Bronchial epithelial cell (primary cell): ENCODE measurements at regions not wholly inside any gene's neighbourhood (a gene's known extent, or its start where the extent isn't known, plus 50 kb on each side); places are given as distances from the start of the nearest gene placed in this dataset.
A peak's percentile ranks its signal among the peaks of the same experiment; 100 is the strongest.

ENCODE experiments used
- DNase-seq: peaks from one replicate; pipeline ENCODE4 v3.0.0-alpha.2; 2010; ENCODE audit warnings: low read depth
- FAIRE-seq: peaks from 2 replicates; lab custom pipeline; 2011; peaks lifted over from hg19 to GRCh38; lab: Jason Lieb, UNC
- H3K27me3 ChIP-seq: 2 replicates; pipeline ENCODE4 v1.5.1; 2011; ENCODE audit warnings: low read length; ENCODE audit not compliant: control insufficient read depth, insufficient read depth
- H3K36me3 ChIP-seq: 2 replicates; pipeline ENCODE4 v1.5.1; 2011; ENCODE audit warnings: low read length; ENCODE audit not compliant: control insufficient read depth, insufficient read depth
- H3K4me3 ChIP-seq: 2 replicates; pipeline ENCODE4 v1.5.1; 2011; ENCODE audit warnings: mild to moderate bottlenecking, low read depth, low read length, control low read depth
- CTCF ChIP-seq: IDR thresholded peaks from 2 replicates; pipeline ENCODE4 v1.5.1; 2011; ENCODE audit warnings: mild to moderate bottlenecking, moderate library complexity, low read length, control low read depth, inconsistent platforms; ENCODE audit not compliant: insufficient read depth, severe bottlenecking

- DNase-seq, result no peak
- H3K27me3 ChIP-seq, result no peaks in the 10 kb centered on the region
- no peak overlapping the region for H3K4me3 ChIP-seq
- FAIRE-seq, result no peak
- no peaks in the 10 kb centered on the region for H3K36me3 ChIP-seq
- TF ChIP-seq CTCF, result no peak
These were observed 1848.5 kb upstream of the TENM3 start for GRCh38 chr4:180394730-180395129.

- TF ChIP-seq CTCF, result no peak
- FAIRE-seq (no peak), DNase-seq (no peak)
- Histone ChIP-seq H3K36me3 (no peaks in the 10 kb centered on the region), H3K27me3 (no peaks in the 10 kb centered on the region), H3K4me3 (no peak overlapping the region)
These were observed 1844.6 kb upstream of the TENM3 start for GRCh38 chr4:180398564-180398963.

- no peaks in the 10 kb centered on the region for H3K27me3 ChIP-seq
These were observed 1835.8 kb upstream of the TENM3 start for GRCh38 chr4:180407275-180407885.

GRCh38 chr4:180418819-180419531 lies 1824.2 kb upstream of the TENM3 start:
- no peak for DNase-seq
- TF ChIP-seq CTCF, result no peak
- FAIRE-seq, result no peak
- Histone ChIP-seq H3K4me3 (no peak overlapping the region), H3K36me3 (no peaks in the 10 kb centered on the region), H3K27me3 (no peaks in the 10 kb centered on the region)

More at GRCh38 chr4:180407275-180407885, 1835.8 kb upstream of the TENM3 start:
- TF ChIP-seq CTCF, result no peak
- DNase-seq (peak; percentile 61), FAIRE-seq (no peak)
- Histone ChIP-seq H3K4me3 (no peak overlapping the region), H3K36me3 (no peaks in the 10 kb centered on the region)

GRCh38 chr4:180422989-180423711 lies 1820.1 kb upstream of the TENM3 start:
- Histone ChIP-seq H3K27me3 (no peaks in the 10 kb centered on the region), H3K4me3 (no peak overlapping the region), H3K36me3 (no peaks in the 10 kb centered on the region)
- no peak for DNase-seq
- no peak for TF ChIP-seq CTCF
- no peak for FAIRE-seq
